Naive thymus-derived CD8-positive, alpha-beta T cell (primary cell): ENCODE measurements at regions not wholly inside any gene's neighbourhood (a gene's known extent, or its start where the extent isn't known, plus 50 kb on each side); places are given as distances from the start of the nearest gene placed in this dataset.
A peak's percentile ranks its signal among the peaks of the same experiment; 100 is the strongest.

Source experiments
- ATAC-seq, 2 donors: fragments of 150-1000 bp; cut with Tn5 transposase in 1 of 2; sonication (Bioruptor Pico), chemical (Tn5 transposase) in 1 of 2; 1 replicate in 1 of 2; 2 replicates in 1 of 2; pipeline ENCODE4 v1.10.0; 2021; ENCODE audit warnings: mild to moderate bottlenecking in 2 of 2, moderate library complexity in 2 of 2
- POLR2A ChIA-PET: fragments of 350-600 bp; sonication (Branson Sonifier 250); formaldehyde crosslinking; loops from one replicate; lab custom pipeline; 2021; ENCODE audit warnings: antibody characterized with exemption; lab: Charles Lee
- DNase-seq, 10 donors: peaks; one replicate each; pipeline versions ENCODE4 v3.0.0 to v3.0.0-alpha.2; 2020 to 2022
- H3K27ac Mint-ChIP-seq, 10 donors: one replicate each; pipeline ENCODE4 v1.8.0; 2020 to 2022; ENCODE audit warnings: mild to moderate bottlenecking in 10 of 10, mixed read lengths in 10 of 10, moderate library complexity in 4 of 10, inconsistent platforms in 1 of 10
- H3K27me3 Mint-ChIP-seq, 5 donors: one replicate each; pipeline ENCODE4 v1.8.0; 2021 to 2022; ENCODE audit warnings: mixed read lengths in 5 of 5
- H3K36me3 Mint-ChIP-seq, 3 donors: one replicate each; pipeline ENCODE4 v1.8.0; 2020 to 2022; ENCODE audit warnings: mixed read lengths in 3 of 3, mild to moderate bottlenecking in 2 of 3, inconsistent platforms in 1 of 3
- H3K4me1 Mint-ChIP-seq, 4 donors: one replicate each; pipeline ENCODE4 v1.8.0; 2021 to 2022; ENCODE audit warnings: mixed read lengths in 4 of 4
- H3K4me3 Mint-ChIP-seq, 10 donors: one replicate each; pipeline ENCODE4 v1.8.0; 2020 to 2022; ENCODE audit warnings: mild to moderate bottlenecking in 10 of 10, mixed read lengths in 10 of 10, moderate library complexity in 6 of 10, inconsistent platforms in 1 of 10
- H3K9me3 Mint-ChIP-seq, 9 donors: one replicate each; pipeline ENCODE4 v1.8.0; 2020 to 2022; ENCODE audit warnings: mixed read lengths in 9 of 9, mild to moderate bottlenecking in 3 of 9, inconsistent platforms in 1 of 9, moderate library complexity in 1 of 9

DNA sequence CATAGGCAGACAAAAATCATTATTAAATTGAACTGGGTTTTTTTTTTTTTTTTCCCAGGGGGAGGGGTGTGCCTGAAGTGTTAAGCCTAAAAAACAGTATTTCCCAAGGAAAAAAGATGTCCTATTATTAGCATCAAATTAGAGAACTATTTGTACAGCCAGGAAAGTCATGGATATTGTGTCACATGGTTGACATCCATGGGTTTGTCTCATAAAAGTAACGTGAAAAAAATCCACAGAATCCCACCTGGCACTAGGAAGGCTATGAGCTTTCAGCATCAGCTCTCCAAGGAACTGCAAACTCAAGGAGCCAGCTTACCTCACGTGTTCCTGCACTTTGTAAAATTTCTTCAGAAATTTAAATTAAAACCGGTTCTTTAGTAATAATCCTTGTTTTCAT, 69.1 kb upstream of the EGLN3 start:
- ATAC-seq = no peak
- Mint-ChIP-seq H3K36me3 (no peaks in the 10 kb centered on the region), H3K4me3 (peak overlapping the region in 1 of 10 donors; percentile 20), H3K9me3 (peaks cover 0 to 2% (median 0%) of the 10 kb centered on the region in 9 donors), H3K27ac (peak overlapping the region in 1 of 10 donors; percentile 95), H3K27me3 (peaks cover 0 to 2% (median 0%) of the 10 kb centered on the region in 5 donors), H3K4me1 (peaks cover 4 to 26% (median 20%) of the 10 kb centered on the region in 4 donors)
- no peak for DNase-seq
- POLR2A ChIA-PET = no interaction called here

- H3K4me3 Mint-ChIP-seq = peak overlapping the region; percentile 76 to 95 (median 88)
- H3K27ac Mint-ChIP-seq = peak overlapping the region; percentile 45 to 99 (median 94)
- H3K4me1 Mint-ChIP-seq = peaks cover 4 to 37% (median 23%) of the 10 kb centered on the region in 4 donors
- H3K9me3 Mint-ChIP-seq = no peaks in the 10 kb centered on the region
- H3K27me3 Mint-ChIP-seq = no peaks in the 10 kb centered on the region
- DNase-seq (peak in 3 of 10 donors; percentile 1 to 44 (median 38)), ATAC-seq (peak; percentile 74 to 83)
- no peaks in the 10 kb centered on the region for H3K36me3 Mint-ChIP-seq
- POLR2A ChIA-PET = no interaction called here
Observed at GRCh38 chr14:34018564-34019244, 67.8 kb upstream of the EGLN3 start.

DNA sequence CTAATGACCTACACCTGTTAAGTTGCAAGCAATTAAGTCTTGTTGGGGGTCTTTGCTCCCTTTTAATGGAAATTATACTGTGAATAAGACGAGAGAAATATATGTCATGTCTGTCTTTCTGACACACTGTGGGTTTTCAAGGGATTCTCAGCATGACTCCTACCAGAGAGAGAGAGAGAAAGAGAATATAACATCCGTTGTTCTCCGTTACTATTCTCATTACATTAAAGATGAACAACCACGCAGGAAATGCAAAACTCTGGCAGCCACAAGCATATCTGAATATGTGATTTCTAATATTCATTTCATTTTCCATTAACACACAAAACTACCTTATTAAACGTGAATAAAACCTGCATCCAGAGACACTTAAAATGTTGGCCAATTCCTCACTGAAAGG, 67.3 kb upstream of the EGLN3 start:
- Mint-ChIP-seq H3K27ac (peak overlapping the region; percentile 38 to 99 (median 94)), H3K4me3 (peak overlapping the region; percentile 76 to 95 (median 88)), H3K36me3 (no peaks in the 10 kb centered on the region), H3K9me3 (no peaks in the 10 kb centered on the region), H3K27me3 (no peaks in the 10 kb centered on the region), H3K4me1 (peaks cover 4 to 42% (median 28%) of the 10 kb centered on the region in 4 donors)
- DNase-seq = peak in 2 of 10 donors; percentile 3 to 14
- POLR2A ChIA-PET = no interaction called here
- peak; percentile 47 to 53 for ATAC-seq

DNA sequence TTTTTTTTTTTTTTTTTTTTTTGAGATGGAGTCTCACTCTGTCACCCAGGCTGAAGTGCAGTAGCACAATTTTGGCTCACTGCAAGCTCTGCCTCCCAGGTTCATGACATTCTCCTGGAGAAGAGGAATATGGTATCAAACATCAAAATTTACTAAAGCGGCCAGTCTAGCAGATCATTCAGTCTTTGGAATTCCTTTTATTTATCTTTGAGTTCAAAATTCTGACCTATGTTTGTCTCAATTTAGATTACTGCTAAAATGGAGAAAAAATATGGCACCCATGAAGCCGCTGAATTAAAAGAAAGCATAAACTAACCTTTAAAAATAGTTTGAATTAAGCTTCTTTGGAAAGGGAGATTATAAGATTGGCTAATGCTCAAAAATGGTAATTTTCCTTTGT, 64.5 kb upstream of the EGLN3 start:
- ATAC-seq (no peak), DNase-seq (no peak)
- Mint-ChIP-seq H3K4me1 (peaks cover 10 to 54% (median 35%) of the 10 kb centered on the region in 4 donors), H3K27me3 (no peaks in the 10 kb centered on the region), H3K27ac (no peak overlapping the region), H3K9me3 (no peaks in the 10 kb centered on the region), H3K36me3 (peaks cover 0 to 2% (median 0%) of the 10 kb centered on the region in 3 donors), H3K4me3 (no peak overlapping the region)
- POLR2A ChIA-PET = no interaction called here

- Mint-ChIP-seq H3K27ac (peak overlapping the region in 1 of 10 donors; percentile 0), H3K4me3 (peak overlapping the region in 2 of 10 donors; percentile 22 to 33), H3K4me1 (peaks cover 10 to 54% (median 35%) of the 10 kb centered on the region in 4 donors), H3K27me3 (no peaks in the 10 kb centered on the region), H3K36me3 (peaks cover 2 to 3% (median 2%) of the 10 kb centered on the region in 3 donors), H3K9me3 (peaks cover 0 to 2% (median 0%) of the 10 kb centered on the region in 9 donors)
- DNase-seq = no peak
- ATAC-seq = no peak
- POLR2A ChIA-PET = no interaction called here
Observed at GRCh38 chr14:34014936-34015335, 64.1 kb upstream of the EGLN3 start.

- Mint-ChIP-seq H3K4me1 (peaks cover 7 to 43% (median 26%) of the 10 kb centered on the region in 4 donors), H3K27ac (peak overlapping the region in 3 of 10 donors; percentile 36 to 69 (median 48)), H3K4me3 (peak overlapping the region in 3 of 10 donors; percentile 14 to 47 (median 45)), H3K9me3 (peaks cover 0 to 2% (median 0%) of the 10 kb centered on the region in 9 donors), H3K27me3 (no peaks in the 10 kb centered on the region), H3K36me3 (peaks cover 3 to 4% (median 4%) of the 10 kb centered on the region in 3 donors)
- POLR2A ChIA-PET = no interaction called here
- DNase-seq (no peak), ATAC-seq (no peak)
Observed at GRCh38 chr14:34013721-34014060, 62.8 kb upstream of the EGLN3 start.

- ATAC-seq = no peak
- peaks cover 3 to 4% (median 4%) of the 10 kb centered on the region in 3 donors for H3K36me3 Mint-ChIP-seq
Observed at GRCh38 chr14:34012978-34013720, 62.3 kb upstream of the EGLN3 start.

DNA sequence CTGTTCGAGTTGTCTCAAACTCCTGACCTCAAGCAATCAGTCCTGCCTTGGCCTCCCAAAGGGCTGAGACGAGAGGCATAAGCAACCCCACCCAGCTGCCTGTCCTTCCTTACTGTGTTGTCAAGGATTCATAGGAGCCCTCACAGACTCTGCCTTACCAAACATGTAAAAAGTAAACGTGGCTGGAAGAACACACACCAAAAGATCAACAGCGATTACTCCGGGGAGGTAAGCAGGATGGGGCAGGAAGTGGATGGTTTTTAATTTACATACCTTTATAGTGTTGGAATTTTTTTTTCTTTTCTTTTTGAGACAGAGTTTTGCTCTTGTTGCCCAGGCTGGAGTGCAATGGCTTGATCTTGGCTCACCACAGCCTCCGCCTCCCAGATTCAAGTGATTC, 61.5 kb upstream of the EGLN3 start:
- H3K27ac Mint-ChIP-seq = peak overlapping the region in 2 of 10 donors; percentile 15 to 38
- H3K27me3 Mint-ChIP-seq = no peaks in the 10 kb centered on the region
- peaks cover 5 to 35% (median 18%) of the 10 kb centered on the region in 4 donors for H3K4me1 Mint-ChIP-seq
- peaks cover 3 to 4% (median 4%) of the 10 kb centered on the region in 3 donors for H3K36me3 Mint-ChIP-seq
- peaks cover 0 to 2% (median 0%) of the 10 kb centered on the region in 9 donors for H3K9me3 Mint-ChIP-seq
- ATAC-seq = peak in 1 of 2 donors; percentile 44
- peak overlapping the region in 1 of 10 donors; percentile 43 for H3K4me3 Mint-ChIP-seq
- POLR2A ChIA-PET = no interaction called here
- no peak for DNase-seq

More at GRCh38 chr14:34012978-34013720, 62.3 kb upstream of the EGLN3 start:
- Mint-ChIP-seq H3K4me1 (peaks cover 7 to 39% (median 21%) of the 10 kb centered on the region in 4 donors), H3K27me3 (no peaks in the 10 kb centered on the region), H3K27ac (peak overlapping the region in 2 of 10 donors; percentile 48 to 69), H3K9me3 (peaks cover 0 to 2% (median 0%) of the 10 kb centered on the region in 9 donors), H3K4me3 (peak overlapping the region in 3 of 10 donors; percentile 6 to 33 (median 14))
- POLR2A ChIA-PET = no interaction called here
- no peak for DNase-seq

DNA sequence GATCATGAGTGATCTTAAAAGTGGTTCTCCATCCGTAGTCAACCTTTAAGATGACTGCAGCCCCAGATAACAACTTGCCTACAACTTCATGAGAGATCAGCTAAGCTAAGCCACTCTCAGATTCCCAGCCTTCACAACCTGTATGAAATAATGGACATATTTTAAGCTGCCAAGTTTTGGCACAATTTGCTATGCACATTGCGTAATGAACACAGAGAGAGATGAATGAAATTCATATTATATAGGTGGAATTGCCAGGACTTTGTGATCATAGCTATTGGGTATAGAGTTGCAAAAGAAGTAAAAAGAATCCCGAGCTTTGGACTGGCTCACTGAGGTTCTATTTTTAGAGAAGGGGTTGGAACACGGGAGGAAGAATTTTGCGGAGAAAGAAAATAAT, 59.1 kb upstream of the EGLN3 start:
- ATAC-seq = no peak
- DNase-seq = no peak
- Mint-ChIP-seq H3K36me3 (peaks cover 3 to 4% (median 4%) of the 10 kb centered on the region in 3 donors), H3K27me3 (no peaks in the 10 kb centered on the region), H3K4me3 (no peak overlapping the region), H3K9me3 (peaks cover 0 to 2% (median 0%) of the 10 kb centered on the region in 9 donors), H3K4me1 (peaks cover 5 to 28% (median 14%) of the 10 kb centered on the region in 4 donors), H3K27ac (no peak overlapping the region)
- POLR2A ChIA-PET = no interaction called here

- DNase-seq = no peak
- no peak overlapping the region for H3K4me3 Mint-ChIP-seq
- H3K27me3 Mint-ChIP-seq = no peaks in the 10 kb centered on the region
- ATAC-seq = no peak
- H3K36me3 Mint-ChIP-seq = peaks cover 3 to 4% (median 4%) of the 10 kb centered on the region in 3 donors
- H3K9me3 Mint-ChIP-seq = peaks cover 0 to 2% (median 0%) of the 10 kb centered on the region in 9 donors
- POLR2A ChIA-PET = no interaction called here
- H3K4me1 Mint-ChIP-seq = peaks cover 4 to 9% (median 6%) of the 10 kb centered on the region in 4 donors
- no peak overlapping the region for H3K27ac Mint-ChIP-seq
Observed at GRCh38 chr14:34007902-34008301, 57.0 kb upstream of the EGLN3 start.

DNA sequence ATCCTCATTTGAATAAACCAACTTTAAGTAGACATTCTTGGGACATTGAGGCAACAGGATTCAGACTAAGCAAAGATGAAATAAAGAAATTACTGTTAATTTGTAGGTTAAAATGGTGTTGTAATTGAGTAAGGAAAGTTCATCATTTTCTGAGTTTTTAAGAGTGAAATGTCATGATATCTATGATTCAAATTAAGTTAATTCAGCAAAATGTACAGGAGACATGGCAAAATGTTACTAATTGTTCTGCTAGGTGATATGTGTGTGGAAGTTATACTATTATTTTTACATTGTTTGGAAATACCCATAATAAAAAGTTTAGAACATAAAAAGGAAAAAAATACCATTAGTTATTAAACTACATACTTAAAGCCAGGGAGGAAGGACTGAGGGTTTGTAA, 55.0 kb upstream of the EGLN3 start:
- peaks cover 0 to 7% (median 2%) of the 10 kb centered on the region in 4 donors for H3K4me1 Mint-ChIP-seq
- H3K27ac Mint-ChIP-seq = no peak overlapping the region
- H3K9me3 Mint-ChIP-seq = peaks cover 0 to 2% (median 0%) of the 10 kb centered on the region in 9 donors
- H3K27me3 Mint-ChIP-seq = peaks cover 0 to 2% (median 0%) of the 10 kb centered on the region in 5 donors
- DNase-seq (no peak), ATAC-seq (no peak)
- H3K36me3 Mint-ChIP-seq = peaks cover 3 to 4% (median 4%) of the 10 kb centered on the region in 3 donors
- POLR2A ChIA-PET = no interaction called here
- H3K4me3 Mint-ChIP-seq = no peak overlapping the region

- Mint-ChIP-seq H3K36me3 (peaks cover 0 to 7% (median 2%) of the 10 kb centered on the region in 3 donors), H3K4me1 (peaks cover 0 to 7% (median 2%) of the 10 kb centered on the region in 4 donors), H3K27ac (no peak overlapping the region), H3K27me3 (peaks cover 0 to 2% (median 0%) of the 10 kb centered on the region in 5 donors), H3K9me3 (no peaks in the 10 kb centered on the region), H3K4me3 (no peak overlapping the region)
- POLR2A ChIA-PET = no interaction called here
- DNase-seq (no peak), ATAC-seq (no peak)
Observed at GRCh38 chr14:34004881-34005280, 54.0 kb upstream of the EGLN3 start.
